Keratinocyte (primary cell): ENCODE measurements at regions not wholly inside any gene's neighbourhood (a gene's known extent, or its start where the extent isn't known, plus 50 kb on each side); places are given as distances from the start of the nearest gene placed in this dataset.

Source experiments
- EZH2 ChIP-seq: IDR thresholded peaks from one replicate; pipeline ENCODE4 v1.6.1; 2012; ENCODE audit warnings: inconsistent platforms, mild to moderate bottlenecking, low read length, moderate library complexity
- TF ChIP-seq, protein P1 (sequence below), 3 experiments: IDR thresholded peaks in 1 of 3; conservative IDR thresholded peaks in 1 of 3; optimal IDR thresholded peaks in 1 of 3; 2 replicates in 2 of 3; 3 replicates in 1 of 3; pipeline versions ENCODE3 to v1.5.1; 2011; ENCODE audit warnings: low read length in 3 of 3, mild to moderate bottlenecking in 3 of 3, moderate library complexity in 2 of 3, control low read depth in 1 of 3, inconsistent platforms in 1 of 3; ENCODE audit not compliant: insufficient read depth in 2 of 3; ENCODE audit errors: extremely low read depth in 1 of 3

DNA sequence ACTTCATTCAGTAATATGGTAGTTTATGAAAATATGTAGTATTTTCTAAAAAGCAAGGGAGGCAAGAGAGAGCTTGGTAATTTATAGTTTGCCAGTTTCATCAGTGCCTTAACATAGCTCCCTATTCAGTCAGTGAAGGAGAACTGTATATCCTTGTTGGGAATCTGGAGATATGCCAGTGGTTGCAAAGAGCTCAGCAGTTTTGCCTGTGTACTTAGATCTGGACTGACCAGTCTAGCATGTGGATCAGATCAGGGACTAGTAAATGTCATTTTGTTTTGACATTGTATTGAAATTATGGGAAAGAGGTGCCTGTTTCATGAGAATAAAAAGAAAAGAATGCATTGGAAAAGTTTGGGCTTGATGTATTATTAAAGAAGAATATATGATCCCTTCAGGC is 88.6 kb downstream of the ZIC3 start:
- TF ChIP-seq, protein P1, sequence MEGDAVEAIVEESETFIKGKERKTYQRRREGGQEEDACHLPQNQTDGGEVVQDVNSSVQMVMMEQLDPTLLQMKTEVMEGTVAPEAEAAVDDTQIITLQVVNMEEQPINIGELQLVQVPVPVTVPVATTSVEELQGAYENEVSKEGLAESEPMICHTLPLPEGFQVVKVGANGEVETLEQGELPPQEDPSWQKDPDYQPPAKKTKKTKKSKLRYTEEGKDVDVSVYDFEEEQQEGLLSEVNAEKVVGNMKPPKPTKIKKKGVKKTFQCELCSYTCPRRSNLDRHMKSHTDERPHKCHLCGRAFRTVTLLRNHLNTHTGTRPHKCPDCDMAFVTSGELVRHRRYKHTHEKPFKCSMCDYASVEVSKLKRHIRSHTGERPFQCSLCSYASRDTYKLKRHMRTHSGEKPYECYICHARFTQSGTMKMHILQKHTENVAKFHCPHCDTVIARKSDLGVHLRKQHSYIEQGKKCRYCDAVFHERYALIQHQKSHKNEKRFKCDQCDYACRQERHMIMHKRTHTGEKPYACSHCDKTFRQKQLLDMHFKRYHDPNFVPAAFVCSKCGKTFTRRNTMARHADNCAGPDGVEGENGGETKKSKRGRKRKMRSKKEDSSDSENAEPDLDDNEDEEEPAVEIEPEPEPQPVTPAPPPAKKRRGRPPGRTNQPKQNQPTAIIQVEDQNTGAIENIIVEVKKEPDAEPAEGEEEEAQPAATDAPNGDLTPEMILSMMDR (optimal IDR thresholded peaks at IDR 0.05 in 1 of 3, IDR thresholded peaks at IDR 0.05 in 1 of 3, conservative IDR thresholded peaks at IDR 0.05 in 1 of 3; ENCODE audit: extremely low read depth in 1 of 3, insufficient read depth in 2 of 3, low read length in 3 of 3), result no peak
- no peak for TF ChIP-seq EZH2
